GM18511 (cell line): ENCODE measurements at regions not wholly inside any gene's neighbourhood (a gene's known extent, or its start where the extent isn't known, plus 50 kb on each side); places are given as distances from the start of the nearest gene placed in this dataset.

Source experiments
- ATAC-seq: cut with Tn5 transposase; IDR thresholded peaks from one replicate; pipeline ENCODE4 v1.9.1; 2021; ENCODE audit warnings: mild to moderate bottlenecking, moderate library complexity; ENCODE audit not compliant: unreplicated experiment

DNA sequence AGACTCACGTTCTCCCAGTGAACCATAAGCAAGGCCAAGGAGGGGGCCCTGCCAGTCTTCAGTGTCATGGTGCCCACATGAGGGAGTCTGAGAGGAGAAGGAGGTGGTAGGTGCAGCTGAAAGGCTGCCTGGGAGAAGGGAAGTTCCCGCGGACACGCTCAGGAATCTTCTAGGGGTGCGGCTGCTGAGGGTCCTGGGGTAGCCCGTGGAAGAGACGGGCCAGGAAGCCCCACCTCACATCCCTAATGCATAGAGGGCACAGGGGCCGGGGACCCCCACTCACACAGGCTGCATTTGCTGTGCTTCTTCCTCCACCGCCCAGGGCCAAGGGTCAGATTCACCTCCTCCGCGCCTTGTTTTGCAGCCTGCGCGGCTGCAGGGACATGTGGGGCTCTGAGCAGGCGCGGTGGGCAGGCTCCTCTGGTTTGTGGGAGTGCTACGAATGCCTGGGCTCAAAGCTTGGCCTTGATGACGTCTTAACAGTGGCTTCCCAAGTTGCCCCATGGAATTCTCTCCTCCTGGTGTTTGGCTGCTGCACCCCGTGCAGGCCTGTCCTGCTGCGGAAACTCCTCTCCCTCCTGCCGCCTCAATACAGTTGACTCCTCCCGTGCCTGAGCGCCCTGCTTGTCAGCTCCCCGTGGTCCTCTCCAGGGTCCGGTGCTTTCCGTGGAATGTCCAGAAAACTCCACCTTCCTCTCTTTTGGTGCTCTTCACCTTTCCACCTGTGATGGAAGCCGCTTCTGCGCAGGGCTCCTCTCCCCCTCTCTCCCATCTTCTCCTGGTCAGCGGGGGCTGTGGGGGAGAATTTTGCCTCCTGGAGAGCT, 95.7 kb downstream of the VAPA start:
- no peak for ATAC-seq

DNA sequence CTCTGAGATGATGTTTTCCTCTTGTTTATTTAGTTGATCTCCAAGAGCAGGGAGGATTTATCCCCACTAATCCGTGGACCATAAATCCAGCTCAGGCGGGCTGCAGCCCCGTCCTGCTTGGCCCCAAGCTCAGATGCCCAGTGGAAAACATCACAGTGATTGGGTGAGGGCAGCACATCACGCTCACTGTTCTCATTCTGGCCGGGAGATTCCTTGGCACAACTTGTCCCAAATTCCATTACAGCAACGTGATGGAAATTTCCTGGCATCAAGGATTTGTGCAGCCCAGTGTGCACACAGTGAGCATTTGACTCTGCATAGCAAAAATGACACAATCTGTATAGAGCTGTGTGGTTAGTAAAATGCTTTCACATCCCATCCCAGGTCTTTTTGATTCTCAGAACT, 96.8 kb downstream of the VAPA start:
- no peak for ATAC-seq

DNA sequence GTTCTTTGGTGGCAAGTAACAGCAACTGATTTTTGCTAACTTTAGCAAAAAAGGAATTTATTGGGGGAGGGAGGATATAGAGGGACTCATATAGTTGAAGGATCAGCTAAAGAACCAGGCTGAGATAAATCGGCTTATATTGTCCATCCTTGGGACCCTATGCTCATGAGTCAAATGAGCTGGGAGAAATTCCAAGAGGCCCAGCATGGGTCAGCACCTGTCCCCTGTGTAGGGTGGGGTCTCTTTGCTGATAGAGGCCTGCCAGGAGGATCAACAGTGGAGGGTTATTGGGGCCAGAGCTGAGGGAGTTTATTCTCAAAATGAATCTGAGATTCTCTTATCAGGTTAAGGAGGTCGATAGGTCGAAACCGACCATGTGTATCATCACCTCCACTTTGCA, 97.2 kb downstream of the VAPA start:
- no peak for ATAC-seq

DNA sequence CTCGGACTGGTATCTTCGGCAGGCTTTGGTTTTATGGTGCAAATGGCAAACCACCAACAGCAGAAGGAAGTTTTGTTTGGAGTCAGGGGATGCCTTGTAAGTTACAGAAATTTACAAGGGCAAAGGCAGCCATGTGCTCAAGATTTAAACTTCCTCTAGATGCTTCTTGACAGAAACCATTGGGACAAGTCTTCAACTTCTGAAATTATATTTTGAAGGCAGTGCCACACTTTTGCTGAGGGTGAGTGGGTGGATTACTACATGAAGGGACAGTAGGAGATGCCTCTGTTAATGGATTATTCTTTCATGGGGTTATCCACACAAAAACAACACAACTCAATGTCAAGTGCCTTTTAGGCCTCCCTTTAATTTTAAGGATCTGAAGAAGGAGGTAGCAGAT, 97.9 kb downstream of the VAPA start:
- ATAC-seq, result no peak

- no peak for ATAC-seq
Observed at GRCh38 chr18:10012526-10012925, 98.7 kb downstream of the VAPA start.

- ATAC-seq, result no peak
Observed at GRCh38 chr18:10013621-10014543, 100.1 kb downstream of the VAPA start.

- ATAC-seq, result no peak
Observed at GRCh38 chr18:10015288-10015701, 101.5 kb downstream of the VAPA start.

- no peak for ATAC-seq
Observed at GRCh38 chr18:10015941-10016819, 102.4 kb downstream of the VAPA start.

DNA sequence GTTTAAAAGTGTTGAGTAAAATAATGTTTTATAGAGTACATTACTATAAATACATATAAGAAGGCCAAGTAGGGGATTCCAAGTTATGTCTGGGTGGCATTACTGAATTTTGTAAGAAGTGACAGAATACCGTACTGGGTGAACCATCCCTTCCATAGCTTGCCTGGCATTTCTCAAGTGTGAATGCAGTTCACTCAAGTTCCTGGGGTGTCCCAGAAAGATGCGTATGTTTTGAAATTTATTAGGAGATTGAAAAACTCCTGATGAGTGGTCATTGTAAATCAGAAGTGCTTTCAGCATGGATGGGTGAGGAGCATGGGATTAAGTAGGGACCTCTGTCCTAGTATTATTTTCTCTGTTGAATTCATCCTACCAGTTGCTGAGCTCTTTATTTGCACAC, 103.2 kb downstream of the VAPA start:
- no peak for ATAC-seq

DNA sequence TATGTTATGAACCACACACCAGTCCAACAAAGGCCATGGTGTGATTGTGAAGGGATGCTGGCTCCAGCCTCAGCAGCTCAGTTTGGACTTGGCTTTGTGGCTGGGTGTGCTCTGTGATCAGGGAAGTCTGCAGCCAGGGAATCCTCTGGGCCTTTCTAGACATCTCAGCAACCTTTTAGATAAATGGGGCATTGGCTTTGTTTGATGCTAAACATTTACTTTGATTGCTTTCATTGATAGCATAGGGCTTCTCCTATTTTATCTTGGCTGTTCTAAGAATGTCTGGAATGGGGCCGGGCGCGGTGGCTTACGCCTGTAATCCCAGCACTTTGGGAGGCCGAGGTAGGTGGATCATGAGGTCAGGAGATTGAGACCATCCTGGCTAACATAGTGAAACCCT, 104.5 kb downstream of the VAPA start:
- ATAC-seq, result no peak

DNA sequence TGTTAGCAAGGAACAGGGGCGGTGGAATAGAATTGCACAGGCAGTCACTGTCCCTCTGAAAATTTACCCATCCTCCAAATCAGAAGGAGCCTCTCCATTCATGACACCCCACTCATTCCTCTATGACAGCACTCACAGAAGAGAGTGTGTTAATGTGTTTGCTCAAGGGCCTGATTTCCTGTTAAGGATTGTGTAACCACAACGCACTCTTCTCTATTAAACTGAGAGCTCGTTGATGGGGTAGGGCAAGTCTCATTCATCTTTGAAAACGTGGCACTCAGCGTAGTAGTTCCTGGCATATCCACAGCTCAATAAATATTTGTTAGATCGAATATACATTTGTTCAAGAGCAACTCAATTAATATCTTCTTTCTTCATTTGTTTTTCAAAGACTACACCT, 106.4 kb downstream of the VAPA start:
- ATAC-seq, result no peak

- ATAC-seq, result no peak
Observed at GRCh38 chr18:10022365-10022764, 108.5 kb downstream of the VAPA start.

DNA sequence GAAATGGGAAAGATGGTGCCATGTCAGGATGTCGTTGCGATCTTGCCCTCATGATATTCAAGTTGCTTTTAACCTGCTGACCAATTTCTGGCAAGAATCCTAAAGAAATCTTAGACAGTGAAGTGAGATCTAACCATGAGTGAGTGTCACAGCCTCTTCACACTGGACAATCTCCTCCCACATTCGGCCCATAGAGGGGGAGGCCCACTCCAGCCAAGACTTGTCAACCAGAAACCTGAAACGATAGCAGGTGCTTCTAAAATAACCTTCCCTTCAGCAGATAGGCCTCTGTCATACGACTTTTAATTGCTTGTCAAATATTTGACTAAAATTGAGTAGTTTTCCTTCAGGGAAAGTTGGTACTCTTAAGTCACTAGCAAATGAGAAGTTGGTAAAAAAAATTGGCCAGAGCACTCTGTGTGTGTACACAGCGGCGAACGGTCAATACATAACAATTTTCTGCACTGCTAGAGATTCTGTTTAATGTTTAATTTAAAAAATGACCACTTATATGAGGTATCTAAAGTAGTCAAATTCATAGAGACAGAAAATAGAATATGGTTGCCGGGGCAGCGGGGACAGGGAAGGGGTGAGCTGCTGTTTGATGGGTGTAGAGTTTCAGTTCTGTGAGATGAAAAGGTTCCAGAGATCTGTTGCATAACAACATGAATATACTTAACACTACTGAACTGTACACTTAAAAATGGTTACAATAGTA, 110.2 kb downstream of the VAPA start:
- ATAC-seq, result no peak

GRCh38 chr18:10025711-10026670, 112.2 kb downstream of the VAPA start:
- ATAC-seq, result no peak

GRCh38 chr18:10027031-10027430, 113.2 kb downstream of the VAPA start:
- ATAC-seq, result no peak

DNA sequence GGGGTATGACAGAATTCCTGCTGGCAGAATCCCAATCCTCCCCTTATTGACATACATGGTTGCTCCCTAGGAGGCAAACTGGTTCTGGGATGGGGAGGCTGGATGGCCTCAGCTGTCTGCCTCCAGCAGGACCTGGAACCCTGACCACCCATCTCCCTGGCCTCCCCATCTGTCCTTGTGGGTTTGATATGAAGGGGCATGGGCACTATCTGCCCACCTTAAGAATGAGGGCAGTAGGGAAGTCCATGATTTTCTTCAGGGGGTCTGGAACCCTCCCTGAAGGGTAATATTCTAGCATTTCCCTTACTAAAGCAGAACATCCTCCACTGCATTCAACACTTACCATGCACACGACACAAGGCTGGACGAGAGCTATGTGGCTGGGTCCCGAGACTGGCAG, 113.6 kb downstream of the VAPA start:
- ATAC-seq, result no peak

DNA sequence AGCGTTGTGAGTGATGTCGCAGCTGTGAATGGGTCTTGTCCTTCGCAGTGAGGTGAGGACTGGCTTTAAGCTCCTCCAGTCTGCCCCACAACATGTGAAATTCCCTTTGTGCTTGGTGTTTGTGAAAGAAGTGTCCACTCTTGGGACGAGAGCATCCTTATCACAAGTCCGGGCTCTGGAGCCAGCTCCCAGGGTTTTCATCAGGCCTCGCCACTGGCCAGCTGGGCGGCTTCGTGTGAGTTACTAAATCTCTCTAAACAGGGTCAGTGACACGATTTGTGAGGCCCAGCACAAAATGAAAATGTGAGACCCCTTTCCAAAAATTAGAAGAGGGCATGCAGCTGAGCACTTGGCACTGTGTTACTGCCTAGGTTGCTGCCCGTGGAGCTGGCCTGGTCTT, 115.9 kb downstream of the VAPA start:
- ATAC-seq, result no peak

DNA sequence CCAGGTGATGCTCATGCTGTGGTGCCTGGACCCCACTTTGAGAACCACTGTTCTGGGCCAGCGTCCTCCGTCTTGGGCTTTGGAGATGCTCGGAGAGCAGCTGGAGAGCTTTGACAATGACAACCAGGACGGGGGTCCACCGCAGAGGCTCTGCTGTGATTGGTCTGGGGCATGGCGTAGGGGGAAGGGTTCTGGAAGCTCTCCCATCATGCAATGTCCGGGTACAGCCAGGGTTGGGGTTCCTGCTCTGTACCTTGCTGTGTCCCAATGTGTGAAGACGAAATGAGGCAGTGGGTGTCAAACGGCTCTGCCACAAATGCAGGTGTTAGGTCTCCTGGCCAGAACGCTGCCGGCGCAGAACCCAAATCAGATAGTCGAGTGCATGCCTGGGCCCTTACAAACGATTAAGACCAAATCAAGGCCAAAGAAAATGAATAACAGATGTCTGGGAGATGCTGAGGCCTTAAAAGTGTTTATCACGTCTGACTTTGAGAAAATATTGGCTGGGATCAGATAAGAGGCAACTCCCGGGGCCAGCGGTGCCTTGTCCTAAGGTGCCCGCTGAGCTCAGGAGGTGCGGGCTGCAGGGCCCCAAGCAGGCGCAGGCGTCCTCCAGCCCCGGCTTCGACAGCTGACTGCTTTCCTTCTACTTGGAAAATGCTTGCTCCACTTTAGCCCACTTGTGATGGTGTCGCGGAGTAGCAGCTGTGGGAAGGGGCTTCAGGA, 117.2 kb downstream of the VAPA start:
- no peak for ATAC-seq
